ENCODE measurements at regions not wholly inside any gene's neighbourhood (a gene's known extent, or its start where the extent isn't known, plus 50 kb on each side); places are given as distances from the start of the nearest gene placed in this dataset.
A peak's percentile ranks its signal among the peaks of the same experiment; 100 is the strongest.

GRCh38 chr12:90090929-90091651 lies 382.5 kb upstream of the ATP2B1 start:
- DNase-seq (ENCODE audit: low read depth, low spot score): no peak

- DNase-seq (ENCODE audit: low read depth, low spot score): no peak
Observed at GRCh38 chr12:90086281-90086680, 377.6 kb upstream of the ATP2B1 start.

GRCh38 chr12:90085494-90086274 lies 377.0 kb upstream of the ATP2B1 start:
- no peak for DNase-seq (ENCODE audit: low read depth, low spot score)

GRCh38 chr12:90084018-90084417 lies 375.4 kb upstream of the ATP2B1 start:
- no peak for DNase-seq (ENCODE audit: low read depth, low spot score)

GRCh38 chr12:90080616-90081015 lies 372.0 kb upstream of the ATP2B1 start:
- DNase-seq (ENCODE audit: low read depth, low spot score): no peak

- DNase-seq (ENCODE audit: low read depth, low spot score): no peak
Observed at GRCh38 chr12:90079529-90080210, 371.0 kb upstream of the ATP2B1 start.

- DNase-seq (ENCODE audit: low read depth, low spot score): no peak
Observed at GRCh38 chr12:90078344-90078743, 369.7 kb upstream of the ATP2B1 start.

- no peak for DNase-seq (ENCODE audit: low read depth, low spot score)
Observed at GRCh38 chr12:90077756-90078155, 369.1 kb upstream of the ATP2B1 start.

- DNase-seq (ENCODE audit: low read depth, low spot score): no peak
Observed at GRCh38 chr12:90076851-90077319, 368.2 kb upstream of the ATP2B1 start.

- DNase-seq (ENCODE audit: low read depth, low spot score): no peak
Observed at GRCh38 chr12:90075685-90076084, 367.0 kb upstream of the ATP2B1 start.

- no peak for DNase-seq (ENCODE audit: low read depth, low spot score)
Observed at GRCh38 chr12:90074086-90074485, 365.4 kb upstream of the ATP2B1 start.

- DNase-seq (ENCODE audit: low read depth, low spot score): no peak
Observed at GRCh38 chr12:90071996-90072395, 363.4 kb upstream of the ATP2B1 start.

GRCh38 chr12:90069711-90070110 lies 361.1 kb upstream of the ATP2B1 start:
- no peak for DNase-seq (ENCODE audit: low read depth, low spot score)

GRCh38 chr12:90067791-90068190 lies 359.2 kb upstream of the ATP2B1 start:
- no peak for DNase-seq (ENCODE audit: low read depth, low spot score)

- DNase-seq (ENCODE audit: low read depth, low spot score): peak; percentile 10
Observed at GRCh38 chr12:90064852-90065801, 356.5 kb upstream of the ATP2B1 start.

GRCh38 chr12:90062799-90063198 lies 354.2 kb upstream of the ATP2B1 start:
- no peak for DNase-seq (ENCODE audit: low read depth, low spot score)

GRCh38 chr12:90061809-90062208 lies 353.2 kb upstream of the ATP2B1 start:
- DNase-seq (ENCODE audit: low read depth, low spot score): no peak

GRCh38 chr12:90060031-90060430 lies 351.4 kb upstream of the ATP2B1 start:
- no peak for DNase-seq (ENCODE audit: low read depth, low spot score)

- DNase-seq (ENCODE audit: low read depth, low spot score): peak; percentile 73
Observed at GRCh38 chr12:90058704-90059103, 350.1 kb upstream of the ATP2B1 start.

GRCh38 chr12:90055071-90055470 lies 346.4 kb upstream of the ATP2B1 start:
- no peak for DNase-seq (ENCODE audit: low read depth, low spot score)

GRCh38 chr12:90048918-90049317 lies 340.3 kb upstream of the ATP2B1 start:
- no peak for DNase-seq (ENCODE audit: low read depth, low spot score)
